GM19452 (cell line): ENCODE measurements at regions not wholly inside any gene's neighbourhood (a gene's known extent, or its start where the extent isn't known, plus 50 kb on each side); places are given as distances from the start of the nearest gene placed in this dataset.

Source experiments
- ATAC-seq: cut with Tn5 transposase; IDR thresholded peaks from one replicate; pipeline ENCODE4 v1.9.1; 2021; ENCODE audit not compliant: unreplicated experiment

GRCh38 chr17:71914042-71914441 lies 206.8 kb upstream of the SOX9 start:
- ATAC-seq: no peak

- ATAC-seq: no peak
These were observed 206.0 kb upstream of the SOX9 start for GRCh38 chr17:71914812-71915211.

GRCh38 chr17:71917715-71918114 lies 203.1 kb upstream of the SOX9 start:
- no peak for ATAC-seq

GRCh38 chr17:71919186-71919585 lies 201.6 kb upstream of the SOX9 start:
- ATAC-seq: no peak

GRCh38 chr17:71919896-71920295 lies 200.9 kb upstream of the SOX9 start:
- no peak for ATAC-seq

- ATAC-seq: no peak
These were observed 199.0 kb upstream of the SOX9 start for GRCh38 chr17:71921796-71922195.

- ATAC-seq: no peak
These were observed 198.4 kb upstream of the SOX9 start for GRCh38 chr17:71922439-71922838.

- no peak for ATAC-seq
These were observed 193.9 kb upstream of the SOX9 start for GRCh38 chr17:71926746-71927398.

GRCh38 chr17:71933306-71933705 lies 187.5 kb upstream of the SOX9 start:
- ATAC-seq: no peak

GRCh38 chr17:71934520-71934919 lies 186.3 kb upstream of the SOX9 start:
- ATAC-seq: no peak

GRCh38 chr17:71935341-71935740 lies 185.5 kb upstream of the SOX9 start:
- ATAC-seq: no peak

GRCh38 chr17:71936977-71937376 lies 183.8 kb upstream of the SOX9 start:
- ATAC-seq: no peak

GRCh38 chr17:71937914-71938313 lies 182.9 kb upstream of the SOX9 start:
- no peak for ATAC-seq

- no peak for ATAC-seq
These were observed 182.3 kb upstream of the SOX9 start for GRCh38 chr17:71938340-71939010.

- no peak for ATAC-seq
These were observed 178.9 kb upstream of the SOX9 start for GRCh38 chr17:71941920-71942319.

GRCh38 chr17:71942626-71943025 lies 178.2 kb upstream of the SOX9 start:
- ATAC-seq: no peak

- no peak for ATAC-seq
These were observed 172.0 kb upstream of the SOX9 start for GRCh38 chr17:71948703-71949422.

GRCh38 chr17:71959154-71959553 lies 161.7 kb upstream of the SOX9 start:
- no peak for ATAC-seq

- ATAC-seq: no peak
These were observed 157.5 kb upstream of the SOX9 start for GRCh38 chr17:71963351-71963750.

- ATAC-seq: no peak
These were observed 157.0 kb upstream of the SOX9 start for GRCh38 chr17:71963791-71964190.

- no peak for ATAC-seq
These were observed 156.3 kb upstream of the SOX9 start for GRCh38 chr17:71964559-71964958.

- ATAC-seq: no peak
These were observed 154.8 kb upstream of the SOX9 start for GRCh38 chr17:71966055-71966454.
